ENCODE measurements at regions not wholly inside any gene's neighbourhood (a gene's known extent, or its start where the extent isn't known, plus 50 kb on each side); places are given as distances from the start of the nearest gene placed in this dataset.
"Not testable (repeated sequence)": the region's sequence is repeated elsewhere in the genome, so short reads cannot be mapped to it uniquely, and the experiment has no call there.

GRCh38 chr13:61546911-61547310 lies 131.3 kb upstream of the PCDH20 start:
- Histone ChIP-seq H3K36me3 (no peaks in the 10 kb centered on the region), H3K9me3 (ENCODE audit: severe bottlenecking) (no peaks in the 10 kb centered on the region), H3K27me3 (ENCODE audit: insufficient read depth, low read depth, severe bottlenecking) (no peaks in the 10 kb centered on the region), H3K4me3 (ENCODE audit: low read depth, low read length) (no peak overlapping the region), H3K27ac (no peak overlapping the region)
- DNase-seq: no peak
- TF ChIP-seq CTCF (IDR thresholded peaks at IDR 0.05; ENCODE audit: low read depth, low read length): no peak

GRCh38 chr13:61546413-61546812 lies 130.8 kb upstream of the PCDH20 start:
- Histone ChIP-seq H3K27ac (no peak overlapping the region), H3K36me3 (no peaks in the 10 kb centered on the region), H3K27me3 (ENCODE audit: insufficient read depth, low read depth, severe bottlenecking) (no peaks in the 10 kb centered on the region), H3K4me3 (ENCODE audit: low read depth, low read length) (no peak overlapping the region), H3K9me3 (ENCODE audit: severe bottlenecking) (no peaks in the 10 kb centered on the region)
- no peak for TF ChIP-seq CTCF (IDR thresholded peaks at IDR 0.05; ENCODE audit: low read depth, low read length)
- no peak for DNase-seq

DNA sequence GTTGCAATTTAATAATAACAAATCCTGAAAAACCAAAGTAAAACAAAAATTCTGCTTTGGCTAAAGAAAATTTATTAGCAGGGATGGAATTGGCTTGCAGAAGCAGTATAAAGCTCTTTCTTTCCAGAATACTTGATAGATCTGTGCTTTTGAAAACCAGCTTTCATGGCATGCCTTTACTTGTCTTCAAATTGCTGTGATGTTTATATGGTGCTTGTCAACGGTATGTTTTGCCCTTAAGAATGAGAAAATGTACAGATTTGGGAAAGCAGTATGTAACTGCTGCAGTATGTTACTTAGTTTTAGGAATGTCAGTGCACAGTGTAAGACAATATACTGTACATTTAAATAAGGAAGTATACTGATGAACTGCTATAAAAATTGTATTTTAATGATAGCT lies 120.8 kb upstream of the PCDH20 start:
- Histone ChIP-seq H3K4me3 (ENCODE audit: low read depth, low read length) (no peak overlapping the region), H3K27me3 (ENCODE audit: insufficient read depth, low read depth, severe bottlenecking) (no peaks in the 10 kb centered on the region), H3K27ac (no peak overlapping the region), H3K9me3 (ENCODE audit: severe bottlenecking) (no peaks in the 10 kb centered on the region), H3K36me3 (no peaks in the 10 kb centered on the region)
- TF ChIP-seq CTCF (IDR thresholded peaks at IDR 0.05; ENCODE audit: low read depth, low read length): no peak
- no peak for DNase-seq

GRCh38 chr13:61531383-61532065 lies 115.9 kb upstream of the PCDH20 start:
- Histone ChIP-seq H3K9me3 (ENCODE audit: severe bottlenecking) (no peaks in the 10 kb centered on the region), H3K4me3 (ENCODE audit: low read depth, low read length) (no peak overlapping the region), H3K36me3 (no peaks in the 10 kb centered on the region), H3K27me3 (ENCODE audit: insufficient read depth, low read depth, severe bottlenecking) (no peaks in the 10 kb centered on the region), H3K27ac (no peak overlapping the region)
- no peak for DNase-seq
- no peak for TF ChIP-seq CTCF (IDR thresholded peaks at IDR 0.05; ENCODE audit: low read depth, low read length)

DNA sequence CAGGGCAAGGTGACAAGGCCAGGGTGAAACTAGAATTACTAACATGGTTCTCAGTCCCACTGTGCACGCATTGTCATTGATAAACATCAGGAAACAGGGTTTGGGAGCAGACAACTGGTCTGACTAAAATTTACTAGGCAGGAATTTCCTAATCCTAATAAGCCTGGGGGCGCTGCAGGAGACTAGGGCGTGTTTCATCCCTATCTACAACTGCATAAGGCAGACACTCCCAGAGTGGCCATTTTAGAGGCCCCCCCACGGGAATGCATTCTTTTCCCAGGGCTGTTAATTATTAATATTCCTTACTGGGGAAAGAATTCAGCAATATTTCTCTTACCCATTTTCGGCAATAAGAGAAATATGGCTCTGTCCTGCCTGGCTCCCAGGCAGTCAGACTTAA lies 103.6 kb upstream of the PCDH20 start:
- H3K27me3 ChIP-seq (ENCODE audit: insufficient read depth, low read depth, severe bottlenecking); DNase-seq; H3K9me3 ChIP-seq (ENCODE audit: severe bottlenecking); H3K36me3 ChIP-seq; H3K27ac ChIP-seq; H3K4me3 ChIP-seq (ENCODE audit: low read depth, low read length): not testable (repeated sequence)

DNA sequence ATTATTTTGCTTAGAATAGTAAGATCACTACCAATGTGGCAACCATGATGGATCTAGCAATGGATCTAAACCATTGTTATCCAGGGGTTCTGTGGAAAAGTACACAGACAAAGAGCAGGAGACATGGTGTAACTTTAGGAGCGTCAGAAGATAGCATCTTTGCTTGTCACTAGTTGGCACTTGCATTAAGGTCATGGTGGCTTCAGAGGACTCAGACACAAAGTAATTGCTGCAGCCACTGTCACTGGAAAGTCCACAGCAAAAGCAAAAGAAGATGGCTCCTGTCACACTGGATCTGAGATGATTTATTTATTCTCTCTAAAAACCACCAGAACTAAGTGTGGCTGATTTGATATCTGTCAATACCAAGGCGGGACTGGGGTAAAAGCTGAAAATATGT lies 93.3 kb upstream of the PCDH20 start:
- Histone ChIP-seq H3K4me3 (ENCODE audit: low read depth, low read length) (no peak overlapping the region), H3K27ac (no peak overlapping the region), H3K9me3 (ENCODE audit: severe bottlenecking) (no peaks in the 10 kb centered on the region), H3K36me3 (no peaks in the 10 kb centered on the region), H3K27me3 (ENCODE audit: insufficient read depth, low read depth, severe bottlenecking) (no peaks in the 10 kb centered on the region)
- no peak for DNase-seq
- no peak for TF ChIP-seq CTCF (IDR thresholded peaks at IDR 0.05; ENCODE audit: low read depth, low read length)
